Immature natural killer cell (primary cell): ENCODE measurements at regions not wholly inside any gene's neighbourhood (a gene's known extent, or its start where the extent isn't known, plus 50 kb on each side); places are given as distances from the start of the nearest gene placed in this dataset.
"Not testable (repeated sequence)": the region's sequence is repeated elsewhere in the genome, so short reads cannot be mapped to it uniquely, and the experiment has no call there.

Experiments
- DNase-seq, 3 donors: peaks; one replicate each; pipeline ENCODE4 v3.0.0; 2022; ENCODE audit warnings: mixed read lengths in 1 of 3
- H3K27ac Mint-ChIP-seq, 6 donors: one replicate each; pipeline ENCODE4 v1.8.0; 2020; ENCODE audit warnings: mixed read lengths in 6 of 6, mild to moderate bottlenecking in 5 of 6, inconsistent platforms in 4 of 6, moderate library complexity in 3 of 6
- H3K27me3 Mint-ChIP-seq, 3 donors: one replicate each; pipeline ENCODE4 v1.8.0; 2020 to 2021; ENCODE audit warnings: low read depth in 3 of 3, mild to moderate bottlenecking in 3 of 3, mixed read lengths in 3 of 3, moderate library complexity in 3 of 3, inconsistent platforms in 1 of 3
- H3K36me3 Mint-ChIP-seq, 3 donors: one replicate each; pipeline ENCODE4 v1.8.0; 2020; ENCODE audit warnings: mixed read lengths in 3 of 3, inconsistent platforms in 2 of 3, mild to moderate bottlenecking in 2 of 3
- H3K4me1 Mint-ChIP-seq, 2 donors: one replicate each; pipeline ENCODE4 v1.8.0; 2020; ENCODE audit warnings: inconsistent platforms in 2 of 2, mild to moderate bottlenecking in 2 of 2, mixed read lengths in 2 of 2, moderate library complexity in 1 of 2
- H3K4me3 Mint-ChIP-seq, 5 donors: one replicate each; pipeline ENCODE4 v1.8.0; 2020; ENCODE audit warnings: mild to moderate bottlenecking in 5 of 5, mixed read lengths in 5 of 5, inconsistent platforms in 3 of 5, moderate library complexity in 3 of 5
- H3K9me3 Mint-ChIP-seq, 6 donors: one replicate each; pipeline ENCODE4 v1.8.0; 2020; ENCODE audit warnings: mild to moderate bottlenecking in 6 of 6, mixed read lengths in 6 of 6, inconsistent platforms in 4 of 6, moderate library complexity in 3 of 6

GRCh38 chr4:117135634-117136354 lies 50.4 kb upstream of the TRAM1L1 start:
- no peak for DNase-seq
- H3K27me3 Mint-ChIP-seq = no peaks in the 10 kb centered on the region
- no peaks in the 10 kb centered on the region for H3K4me1 Mint-ChIP-seq
- H3K4me3 Mint-ChIP-seq = no peak overlapping the region
- no peak overlapping the region for H3K27ac Mint-ChIP-seq
- H3K36me3 Mint-ChIP-seq = no peaks in the 10 kb centered on the region
- H3K9me3 Mint-ChIP-seq = peaks cover 3 to 54% (median 28%) of the 10 kb centered on the region in 6 donors

- no peaks in the 10 kb centered on the region for H3K4me1 Mint-ChIP-seq
- H3K36me3 Mint-ChIP-seq = no peaks in the 10 kb centered on the region
- H3K4me3 Mint-ChIP-seq = no peak overlapping the region
- H3K27ac Mint-ChIP-seq = no peak overlapping the region
- H3K9me3 Mint-ChIP-seq = peaks cover 6 to 55% (median 28%) of the 10 kb centered on the region in 6 donors
- no peak for DNase-seq
- no peaks in the 10 kb centered on the region for H3K27me3 Mint-ChIP-seq
Observed at GRCh38 chr4:117137145-117137544, 51.8 kb upstream of the TRAM1L1 start.

- not testable (repeated sequence) for H3K27ac Mint-ChIP-seq
Observed at GRCh38 chr4:117138732-117139131, 53.4 kb upstream of the TRAM1L1 start.

GRCh38 chr4:117154251-117154650 lies 68.9 kb upstream of the TRAM1L1 start:
- DNase-seq = no peak
- H3K9me3 Mint-ChIP-seq = peaks cover 8 to 35% (median 19%) of the 10 kb centered on the region in 6 donors

More at GRCh38 chr4:117138732-117139131, 53.4 kb upstream of the TRAM1L1 start:
- H3K4me3 Mint-ChIP-seq, H3K36me3 Mint-ChIP-seq, DNase-seq, H3K27me3 Mint-ChIP-seq, H3K4me1 Mint-ChIP-seq: not testable (repeated sequence)
- peaks cover 6 to 46% (median 22%) of the 10 kb centered on the region in 6 donors for H3K9me3 Mint-ChIP-seq

GRCh38 chr4:117156806-117157205 lies 71.4 kb upstream of the TRAM1L1 start:
- Mint-ChIP-seq H3K4me1 (no peaks in the 10 kb centered on the region), H3K9me3 (peaks cover 2 to 19% (median 10%) of the 10 kb centered on the region in 6 donors), H3K27ac (no peak overlapping the region), H3K4me3 (no peak overlapping the region), H3K36me3 (peaks cover 0 to 2% (median 0%) of the 10 kb centered on the region in 3 donors), H3K27me3 (no peaks in the 10 kb centered on the region)
- DNase-seq = no peak

More at GRCh38 chr4:117154251-117154650, 68.9 kb upstream of the TRAM1L1 start:
- no peaks in the 10 kb centered on the region for H3K4me1 Mint-ChIP-seq
- H3K27ac Mint-ChIP-seq = no peak overlapping the region
- H3K4me3 Mint-ChIP-seq = no peak overlapping the region
- H3K36me3 Mint-ChIP-seq = peaks cover 0 to 5% (median 3%) of the 10 kb centered on the region in 3 donors
- H3K27me3 Mint-ChIP-seq = no peaks in the 10 kb centered on the region

- H3K4me1 Mint-ChIP-seq = no peaks in the 10 kb centered on the region
- H3K9me3 Mint-ChIP-seq = peaks cover 0 to 17% (median 9%) of the 10 kb centered on the region in 6 donors
- no peaks in the 10 kb centered on the region for H3K27me3 Mint-ChIP-seq
- no peak overlapping the region for H3K4me3 Mint-ChIP-seq
- no peak for DNase-seq
- no peaks in the 10 kb centered on the region for H3K36me3 Mint-ChIP-seq
- H3K27ac Mint-ChIP-seq = no peak overlapping the region
Observed at GRCh38 chr4:117157360-117157759, 72.0 kb upstream of the TRAM1L1 start.

GRCh38 chr4:117162976-117163375 lies 77.6 kb upstream of the TRAM1L1 start:
- Mint-ChIP-seq H3K9me3 (peaks cover 2 to 20% (median 5%) of the 10 kb centered on the region in 6 donors), H3K4me3 (no peak overlapping the region), H3K4me1 (no peaks in the 10 kb centered on the region), H3K27me3 (no peaks in the 10 kb centered on the region), H3K27ac (no peak overlapping the region), H3K36me3 (no peaks in the 10 kb centered on the region)
- DNase-seq = no peak

GRCh38 chr4:117164338-117164737 lies 79.0 kb upstream of the TRAM1L1 start:
- H3K4me3 Mint-ChIP-seq = no peak overlapping the region
- peaks cover 2 to 20% (median 5%) of the 10 kb centered on the region in 6 donors for H3K9me3 Mint-ChIP-seq
- no peaks in the 10 kb centered on the region for H3K27me3 Mint-ChIP-seq
- DNase-seq = no peak
- H3K4me1 Mint-ChIP-seq = no peaks in the 10 kb centered on the region
- no peaks in the 10 kb centered on the region for H3K36me3 Mint-ChIP-seq
- no peak overlapping the region for H3K27ac Mint-ChIP-seq

GRCh38 chr4:117175369-117175768 lies 90.0 kb upstream of the TRAM1L1 start:
- H3K4me3 Mint-ChIP-seq, H3K4me1 Mint-ChIP-seq, H3K36me3 Mint-ChIP-seq, DNase-seq, H3K27ac Mint-ChIP-seq, H3K27me3 Mint-ChIP-seq: not testable (repeated sequence)
- H3K9me3 Mint-ChIP-seq = peaks cover 11 to 34% (median 17%) of the 10 kb centered on the region in 6 donors

GRCh38 chr4:117203231-117203630 lies 117.9 kb upstream of the TRAM1L1 start:
- H3K27me3 Mint-ChIP-seq = peaks cover 0 to 4% (median 0%) of the 10 kb centered on the region in 3 donors
- no peak for DNase-seq
- H3K27ac Mint-ChIP-seq = no peak overlapping the region
- H3K9me3 Mint-ChIP-seq = peaks cover 2 to 47% (median 15%) of the 10 kb centered on the region in 6 donors
- no peaks in the 10 kb centered on the region for H3K4me1 Mint-ChIP-seq
- no peaks in the 10 kb centered on the region for H3K36me3 Mint-ChIP-seq
- no peak overlapping the region for H3K4me3 Mint-ChIP-seq

- no peaks in the 10 kb centered on the region for H3K36me3 Mint-ChIP-seq
- H3K4me1 Mint-ChIP-seq = no peaks in the 10 kb centered on the region
- H3K27ac Mint-ChIP-seq = no peak overlapping the region
- peaks cover 0 to 3% (median 0%) of the 10 kb centered on the region in 3 donors for H3K27me3 Mint-ChIP-seq
- no peak for DNase-seq
- peaks cover 0 to 22% (median 7%) of the 10 kb centered on the region in 6 donors for H3K9me3 Mint-ChIP-seq
- H3K4me3 Mint-ChIP-seq = no peak overlapping the region
Observed at GRCh38 chr4:117210551-117210950, 125.2 kb upstream of the TRAM1L1 start.

GRCh38 chr4:117224256-117224655 lies 138.9 kb upstream of the TRAM1L1 start:
- Mint-ChIP-seq H3K36me3 (no peaks in the 10 kb centered on the region), H3K27ac (no peak overlapping the region), H3K4me3 (no peak overlapping the region), H3K9me3 (peaks cover 0 to 21% (median 3%) of the 10 kb centered on the region in 6 donors), H3K27me3 (no peaks in the 10 kb centered on the region), H3K4me1 (no peaks in the 10 kb centered on the region)
- no peak for DNase-seq

- Mint-ChIP-seq H3K27ac (no peak overlapping the region), H3K4me3 (no peak overlapping the region), H3K36me3 (no peaks in the 10 kb centered on the region), H3K9me3 (peaks cover 0 to 23% (median 3%) of the 10 kb centered on the region in 6 donors), H3K27me3 (no peaks in the 10 kb centered on the region), H3K4me1 (no peaks in the 10 kb centered on the region)
- no peak for DNase-seq
Observed at GRCh38 chr4:117225471-117225870, 140.1 kb upstream of the TRAM1L1 start.

- DNase-seq = no peak
- no peaks in the 10 kb centered on the region for H3K4me1 Mint-ChIP-seq
- H3K9me3 Mint-ChIP-seq = peaks cover 0 to 23% (median under 1%) of the 10 kb centered on the region in 6 donors
- no peaks in the 10 kb centered on the region for H3K27me3 Mint-ChIP-seq
- no peak overlapping the region for H3K27ac Mint-ChIP-seq
- H3K4me3 Mint-ChIP-seq = no peak overlapping the region
- no peaks in the 10 kb centered on the region for H3K36me3 Mint-ChIP-seq
Observed at GRCh38 chr4:117227925-117228324, 142.5 kb upstream of the TRAM1L1 start.

- Mint-ChIP-seq H3K27me3 (no peaks in the 10 kb centered on the region), H3K4me1 (no peaks in the 10 kb centered on the region), H3K9me3 (peaks cover 2 to 38% (median 12%) of the 10 kb centered on the region in 6 donors), H3K4me3 (no peak overlapping the region), H3K36me3 (no peaks in the 10 kb centered on the region), H3K27ac (no peak overlapping the region)
- no peak for DNase-seq
Observed at GRCh38 chr4:117239434-117239833, 154.1 kb upstream of the TRAM1L1 start.
